ENCODE measurements at regions not wholly inside any gene's neighbourhood (a gene's known extent, or its start where the extent isn't known, plus 50 kb on each side); places are given as distances from the start of the nearest gene placed in this dataset.

- intact Hi-C loops (cut with DNase I; ENCODE audit: low total_unique reads), result no loop called here
- no peak overlapping the region for H3K27ac ChIP-seq
- DNase-seq, result no peak
- no peak overlapping the region for H3K4me3 ChIP-seq
- no peaks in the 10 kb centered on the region for H3K36me3 ChIP-seq
- H3K27me3 ChIP-seq, result no peaks in the 10 kb centered on the region
- TF ChIP-seq POLR2A (IDR thresholded peaks at IDR 0.05) (no peak), CTCF (IDR thresholded peaks at IDR 0.05) (no peak)
- no peaks in the 10 kb centered on the region for H3K9me3 ChIP-seq
- no peaks in the 10 kb centered on the region for H3K4me1 ChIP-seq
These were observed 394.5 kb upstream of the KIRREL3 start for GRCh38 chr11:127395034-127395433.

- Histone ChIP-seq H3K9me3 (no peaks in the 10 kb centered on the region), H3K36me3 (no peaks in the 10 kb centered on the region), H3K27me3 (no peaks in the 10 kb centered on the region), H3K4me3 (no peak overlapping the region), H3K27ac (no peak overlapping the region), H3K4me1 (no peaks in the 10 kb centered on the region)
- no peak for DNase-seq
- TF ChIP-seq CTCF (IDR thresholded peaks at IDR 0.05) (no peak), POLR2A (IDR thresholded peaks at IDR 0.05) (no peak)
- intact Hi-C loops (cut with DNase I; ENCODE audit: low total_unique reads), result no loop called here
These were observed 393.0 kb upstream of the KIRREL3 start for GRCh38 chr11:127393460-127393997.

- Histone ChIP-seq H3K9me3 (no peaks in the 10 kb centered on the region), H3K36me3 (no peaks in the 10 kb centered on the region), H3K4me1 (no peaks in the 10 kb centered on the region), H3K27ac (no peak overlapping the region), H3K27me3 (no peaks in the 10 kb centered on the region), H3K4me3 (no peak overlapping the region)
- intact Hi-C loops (cut with DNase I; ENCODE audit: low total_unique reads), result no loop called here
- DNase-seq, result no peak
- TF ChIP-seq POLR2A (IDR thresholded peaks at IDR 0.05) (no peak), CTCF (IDR thresholded peaks at IDR 0.05) (no peak)
These were observed 392.0 kb upstream of the KIRREL3 start for GRCh38 chr11:127392575-127392974.

GRCh38 chr11:127390465-127390864 is 389.9 kb upstream of the KIRREL3 start:
- intact Hi-C loops (cut with DNase I; ENCODE audit: low total_unique reads), result no loop called here
- H3K36me3 ChIP-seq, result no peaks in the 10 kb centered on the region
- H3K4me3 ChIP-seq, result no peak overlapping the region
- DNase-seq, result no peak
- H3K27ac ChIP-seq, result no peak overlapping the region
- H3K9me3 ChIP-seq, result no peaks in the 10 kb centered on the region
- no peaks in the 10 kb centered on the region for H3K27me3 ChIP-seq
- TF ChIP-seq CTCF (IDR thresholded peaks at IDR 0.05) (no peak), POLR2A (IDR thresholded peaks at IDR 0.05) (no peak)
- H3K4me1 ChIP-seq, result no peaks in the 10 kb centered on the region

GRCh38 chr11:127385071-127385470 is 384.5 kb upstream of the KIRREL3 start:
- TF ChIP-seq CTCF (IDR thresholded peaks at IDR 0.05) (no peak), POLR2A (IDR thresholded peaks at IDR 0.05) (no peak)
- DNase-seq, result no peak
- no peaks in the 10 kb centered on the region for H3K27me3 ChIP-seq
- H3K4me3 ChIP-seq, result no peak overlapping the region
- H3K4me1 ChIP-seq, result no peaks in the 10 kb centered on the region
- no peaks in the 10 kb centered on the region for H3K36me3 ChIP-seq
- no peak overlapping the region for H3K27ac ChIP-seq
- no peaks in the 10 kb centered on the region for H3K9me3 ChIP-seq
- intact Hi-C loops (cut with DNase I; ENCODE audit: low total_unique reads), result no loop called here

All from uterus (tissue), 3 donors.